H1 (cell line): ENCODE measurements at regions not wholly inside any gene's neighbourhood (a gene's known extent, or its start where the extent isn't known, plus 50 kb on each side); places are given as distances from the start of the nearest gene placed in this dataset.

Experiments
- CTCF ChIA-PET: fragments of 300-600 bp; sonication (Branson Sonifier 250); formaldehyde crosslinking; loops from one replicate; lab custom pipeline; 2021; ENCODE audit not compliant: partially characterized antibody; lab: Charles Lee
- POLR2A ChIA-PET: fragments of 300-600 bp; sonication (Branson Sonifier 250); formaldehyde crosslinking; loops from one replicate; lab custom pipeline; 2021; ENCODE audit warnings: inconsistent platforms; ENCODE audit not compliant: partially characterized antibody; lab: Charles Lee
- DNase-seq, 2 experiments: peaks; one replicate each; pipeline versions ENCODE4 v3.0.0 to v3.0.0-alpha.2; 2010 to 2022; ENCODE audit warnings: low spot score in 2 of 2, low read depth in 1 of 2, mixed read lengths in 1 of 2
- FAIRE-seq: peaks from 2 replicates; lab custom pipeline; 2011; peaks lifted over from hg19 to GRCh38; lab: Jason Lieb, UNC
- H2AFZ ChIP-seq: 2 replicates; pipeline ENCODE4 v1.8.1; 2012; ENCODE audit warnings: low read length, inconsistent platforms
- H2AK5ac ChIP-seq: 2 replicates; pipeline ENCODE4 v1.6.1; 2013; ENCODE audit warnings: low read depth, low read length
- H2BK120ac ChIP-seq: replicated peaks from 2 replicates; pipeline ENCODE3; 2013; ENCODE audit warnings: low read depth, low read length, inconsistent platforms
- H2BK12ac ChIP-seq: 2 replicates; pipeline ENCODE4 v1.6.1; 2013; ENCODE audit warnings: low read depth, low read length
- H2BK15ac ChIP-seq: 2 replicates; pipeline ENCODE4 v1.6.1; 2013; ENCODE audit warnings: low read length
- H2BK20ac ChIP-seq: 2 replicates; pipeline ENCODE4 v1.6.1; 2013; ENCODE audit warnings: low read length
- H2BK5ac ChIP-seq: 2 replicates; pipeline ENCODE4 v1.6.1; 2013; ENCODE audit warnings: low read depth, low read length
- H3K14ac ChIP-seq: 2 replicates; pipeline ENCODE4 v1.6.1; 2013; ENCODE audit warnings: inconsistent platforms; ENCODE audit not compliant: insufficient read length
- H3K18ac ChIP-seq: 2 replicates; pipeline ENCODE4 v1.6.1; 2013; ENCODE audit warnings: low read length; ENCODE audit errors: extremely low read depth
- H3K23ac ChIP-seq: 2 replicates; pipeline ENCODE4 v1.6.1; 2013; ENCODE audit warnings: inconsistent platforms; ENCODE audit not compliant: insufficient read length
- H3K23me2 ChIP-seq: 2 replicates; pipeline ENCODE4 v1.6.1; 2013; ENCODE audit warnings: low read depth, low read length
- H3K27ac ChIP-seq: 2 replicates; pipeline ENCODE4 v1.6.1; 2011; ENCODE audit warnings: low read depth, low read length, inconsistent platforms
- H3K27me3 ChIP-seq, 4 experiments: replicated peaks in 1 of 4; 1 replicate in 1 of 4; 2 replicates in 3 of 4; pipeline versions ENCODE4 v1.6.1 to v1.8.1; 2011 to 2013; ENCODE audit warnings: low read length in 3 of 4, mild to moderate bottlenecking in 3 of 4, inconsistent platforms in 2 of 4, mixed read lengths in 2 of 4, moderate library complexity in 1 of 4; ENCODE audit not compliant: control insufficient read depth in 3 of 4, insufficient read depth in 3 of 4; ENCODE audit errors: extremely low read depth in 1 of 4
- H3K36me3 ChIP-seq, 4 experiments: 2 replicates each; pipeline versions ENCODE4 v1.6.1 to v1.8.1; 2011 to 2013; ENCODE audit warnings: mild to moderate bottlenecking in 4 of 4, low read length in 3 of 4, moderate library complexity in 2 of 4, control low read depth in 1 of 4, inconsistent platforms in 1 of 4; ENCODE audit not compliant: insufficient read depth in 4 of 4, control insufficient read depth in 2 of 4
- H3K4ac ChIP-seq: replicated peaks from 2 replicates; pipeline ENCODE3; 2013; ENCODE audit warnings: low read length, low read depth, mixed read lengths, inconsistent platforms; ENCODE audit not compliant: insufficient read length
- H3K4me1 ChIP-seq, 4 experiments: replicated peaks in 1 of 4; 1 replicate in 1 of 4; 2 replicates in 3 of 4; pipeline versions ENCODE4 v1.6.1 to v1.8.1; 2011 to 2013; ENCODE audit warnings: low read length in 3 of 4, inconsistent platforms in 2 of 4, mixed read lengths in 1 of 4; ENCODE audit not compliant: insufficient read depth in 4 of 4, control insufficient read depth in 3 of 4
- H3K4me2 ChIP-seq, 2 experiments: 2 replicates each; pipeline versions ENCODE4 v1.6.1 to v1.8.1; 2011 to 2013; ENCODE audit warnings: low read depth in 2 of 2, low read length in 2 of 2, control low read depth in 1 of 2, inconsistent platforms in 1 of 2, mild to moderate bottlenecking in 1 of 2; ENCODE audit not compliant: insufficient read depth in 1 of 2
- H3K4me3 ChIP-seq, 4 experiments: fragments of 200-600, 300-600 bp in 1 of 4; sonication (generic), shearing (Covaris generic), sonication (Bioruptor Twin) in 1 of 4; 2 replicates each; pipeline versions ENCODE4 v1.5.1 to v1.8.1; 2011 to 2016; ENCODE audit warnings: low read length in 4 of 4, low read depth in 3 of 4, control low read depth in 2 of 4, inconsistent platforms in 2 of 4, mild to moderate bottlenecking in 2 of 4, mixed read lengths in 1 of 4, moderate library complexity in 1 of 4; ENCODE audit not compliant: insufficient read depth in 2 of 4; ENCODE audit errors: extremely low read depth in 1 of 4
- H3K56ac ChIP-seq: replicated peaks from 2 replicates; pipeline ENCODE3; 2013; ENCODE audit warnings: low read depth, mild to moderate bottlenecking, mixed read lengths, low read length, inconsistent platforms; ENCODE audit not compliant: insufficient read length
- H3K79me1 ChIP-seq: 2 replicates; pipeline ENCODE4 v1.6.1; 2013; ENCODE audit warnings: low read depth, low read length, control low read depth
- H3K79me2 ChIP-seq, 2 experiments: 2 replicates each; pipeline versions ENCODE4 v1.6.1 to v1.8.1; 2012 to 2013; ENCODE audit warnings: low read length in 2 of 2, mild to moderate bottlenecking in 2 of 2, inconsistent platforms in 1 of 2; ENCODE audit not compliant: insufficient read depth in 2 of 2, control insufficient read depth in 1 of 2
- H3K9ac ChIP-seq, 4 experiments: replicated peaks in 1 of 4; 1 replicate in 1 of 4; 2 replicates in 3 of 4; pipeline versions ENCODE4 v1.6.1 to v1.8.1; 2011 to 2013; ENCODE audit warnings: low read depth in 3 of 4, low read length in 3 of 4, control low read depth in 2 of 4, mild to moderate bottlenecking in 2 of 4, moderate library complexity in 2 of 4, inconsistent platforms in 1 of 4; ENCODE audit errors: extremely low read depth in 1 of 4
- H3K9me3 ChIP-seq, 2 experiments: 2 replicates each; pipeline versions ENCODE4 v1.6.1 to v1.8.1; 2012 to 2013; ENCODE audit warnings: mild to moderate bottlenecking in 2 of 2, moderate library complexity in 2 of 2, control low read depth in 1 of 2, inconsistent platforms in 1 of 2, low read depth in 1 of 2, low read length in 1 of 2, mixed read lengths in 1 of 2; ENCODE audit not compliant: insufficient read depth in 2 of 2
- H4K20me1 ChIP-seq, 2 experiments: replicated peaks in 1 of 2; 2 replicates each; pipeline versions ENCODE3 to v1.8.1; 2011 to 2013; ENCODE audit warnings: inconsistent platforms in 2 of 2, low read length in 2 of 2, mild to moderate bottlenecking in 1 of 2; ENCODE audit not compliant: insufficient read depth in 2 of 2, control insufficient read depth in 1 of 2
- H4K5ac ChIP-seq: 2 replicates; pipeline ENCODE4 v1.6.1; 2013; ENCODE audit warnings: low read length, low read depth, mixed read lengths, inconsistent platforms; ENCODE audit not compliant: insufficient read length
- H4K8ac ChIP-seq: 2 replicates; pipeline ENCODE4 v1.8.0; 2013; ENCODE audit warnings: mild to moderate bottlenecking, moderate library complexity, low read length, inconsistent platforms; ENCODE audit not compliant: insufficient read depth; ENCODE audit errors: extremely low read depth
- H4K91ac ChIP-seq: replicated peaks from 2 replicates; pipeline ENCODE3; 2013; ENCODE audit warnings: low read length, mixed read lengths, inconsistent platforms; ENCODE audit not compliant: insufficient read length
- CBX5 ChIP-seq: fragments of 300-800, 300-1000 bp; sonication (generic); IDR thresholded peaks from 2 replicates; pipeline ENCODE4 v1.7.1; 2016; ENCODE audit warnings: antibody characterized with exemption, low read length, low read depth
- HDAC2 ChIP-seq, 2 experiments: fragments of 300-600 bp in 1 of 2; sonication (generic) in 1 of 2; IDR thresholded peaks; 2 replicates each; pipeline ENCODE4 v1.6.1; 2011 to 2012; ENCODE audit warnings: low read depth in 2 of 2, low read length in 2 of 2, mild to moderate bottlenecking in 2 of 2, moderate library complexity in 2 of 2, borderline replicate concordance in 1 of 2, inconsistent platforms in 1 of 2
- JUN ChIP-seq: IDR thresholded peaks from 2 replicates; pipeline ENCODE4 v1.6.1; 2011; ENCODE audit warnings: low read depth, mild to moderate bottlenecking, improper control_type of control experiment, low read length
- JUND ChIP-seq: IDR thresholded peaks from 2 replicates; pipeline ENCODE4 v1.6.1; 2011; ENCODE audit warnings: mild to moderate bottlenecking, improper control_type of control experiment, low read length
- KDM5A ChIP-seq: fragments of 200-600 bp; IDR thresholded peaks from 2 replicates; pipeline ENCODE4 v1.7.1; 2012; ENCODE audit warnings: mild to moderate bottlenecking, low read length, inconsistent platforms, mixed read lengths
- NANOG ChIP-seq: IDR thresholded peaks from 2 replicates; pipeline ENCODE4 v1.6.1; 2011; ENCODE audit warnings: low read length, low read depth, mild to moderate bottlenecking, inconsistent platforms; ENCODE audit not compliant: insufficient read depth, poor library complexity, severe bottlenecking
- PHF8 ChIP-seq: fragments of 200-600 bp; sonication (generic); conservative IDR thresholded peaks from 2 replicates; pipeline ENCODE4 v1.7.1; 2012; ENCODE audit warnings: low read depth, mild to moderate bottlenecking, inconsistent platforms, low read length, moderate library complexity
- RNF2 ChIP-seq: fragments of 200-900, 300-1000 bp; sonication (generic); IDR thresholded peaks from 2 replicates; pipeline ENCODE4 v1.7.1; 2016; ENCODE audit warnings: borderline replicate concordance, low read depth, mild to moderate bottlenecking, antibody characterized with exemption, low read length; ENCODE audit not compliant: poor library complexity, severe bottlenecking; ENCODE audit errors: missing control alignments
- RXRA ChIP-seq: IDR thresholded peaks from 2 replicates; pipeline ENCODE4 v1.6.1; 2011; ENCODE audit warnings: low read depth, mild to moderate bottlenecking, low read length, moderate library complexity; ENCODE audit not compliant: insufficient read depth
- TEAD4 ChIP-seq: IDR thresholded peaks from 2 replicates; pipeline ENCODE4 v1.6.1; 2012; ENCODE audit warnings: low read depth, low read length, inconsistent platforms, mixed read lengths
- WGBS, 2 experiments: shearing (Covaris generic) in 1 of 2; methylation state at CpG; one replicate each; pipeline versions ENCODE4 v1.1.6 to v1.1.7; 2013 to 2015; ENCODE audit warnings: low lambda C conversion rate in 2 of 2, mixed read lengths in 2 of 2, inconsistent platforms in 1 of 2, low coverage in 1 of 2, missing lambda C conversion rate in 1 of 2; ENCODE audit not compliant: insufficient replicate concordance in 2 of 2, insufficient coverage in 1 of 2, insufficient read length in 1 of 2; ENCODE audit errors: extremely low coverage in 1 of 2, missing lambda C conversion rate in 1 of 2; 5-methylcytosine and 5-hydroxymethylcytosine counted together
- TF ChIP-seq, protein P1 (sequence below): IDR thresholded peaks from 2 replicates; pipeline ENCODE4 v1.6.1; 2012; ENCODE audit warnings: inconsistent platforms

DNA sequence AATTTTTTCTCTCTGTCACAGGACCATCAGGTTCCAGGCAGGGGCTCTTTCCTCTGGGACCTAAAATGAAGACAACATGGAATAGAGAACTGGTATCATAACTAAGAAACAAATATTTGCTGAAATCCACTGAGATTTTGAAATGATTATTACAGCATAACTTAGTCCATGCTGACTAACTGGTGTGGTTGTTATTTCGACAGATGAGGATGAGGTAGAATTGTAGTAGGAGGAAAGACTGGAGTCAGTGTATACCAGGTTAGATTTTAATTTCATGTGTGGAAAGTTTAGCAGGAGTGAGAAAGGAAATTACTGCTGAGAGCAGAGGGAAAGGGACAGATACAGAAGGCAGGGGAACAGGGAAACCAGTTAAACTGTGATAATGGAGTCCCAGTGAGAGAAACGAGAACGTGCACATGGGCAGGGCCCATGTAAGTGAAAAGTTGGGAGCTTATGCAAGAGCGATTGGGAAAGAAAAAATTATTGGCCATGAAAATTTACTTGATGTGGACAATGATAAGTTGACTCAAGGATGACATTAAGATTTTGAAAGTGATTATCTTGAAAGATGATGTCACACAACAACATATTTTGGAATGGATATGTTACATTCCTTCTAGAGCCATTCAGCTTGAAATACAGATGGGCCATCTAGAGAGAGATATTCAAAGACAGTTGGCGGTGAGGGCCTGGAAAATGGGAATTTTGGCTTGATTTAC, 98.7 kb upstream of the DDIT4L start:
- peaks cover 0 to 4% (median 1%) of the 10 kb centered on the region in 4 experiments; a peak in 4 of 7 replicates for H3K4me1 ChIP-seq
- H2BK12ac ChIP-seq, result peak overlapping the region; percentile 62; the same call in 1 of the 2 replicates
- no peak overlapping the region for H3K9ac ChIP-seq
- peak overlapping the region; percentile 54; the same call in 1 of the 2 replicates for H2BK5ac ChIP-seq
- no peaks in the 10 kb centered on the region for H3K79me2 ChIP-seq
- H3K14ac ChIP-seq, result no peak overlapping the region
- DNase-seq (no peak), FAIRE-seq (no peak)
- H3K18ac ChIP-seq, result peak overlapping the region; percentile 52; the same call in 1 of the 2 replicates
- H4K8ac ChIP-seq, result no peak overlapping the region
- H3K36me3 ChIP-seq, result no peaks in the 10 kb centered on the region
- ChIA-PET CTCF (interaction anchor here (0.6 kb wide), 2 partner anchors 137 to 1362 kb away, joined by 3 to 4 read pairs; no protein-coding TSS in a partner anchor), POLR2A (interaction anchor here (0.6 kb wide), 1 partner anchor 8 kb away, joined by 3 read pairs; no protein-coding TSS in a partner anchor)
- H2BK120ac ChIP-seq, result peak overlapping the region; percentile 39
- no peaks in the 10 kb centered on the region for H3K79me1 ChIP-seq
- no peak overlapping the region for H3K27ac ChIP-seq
- H3K4me2 ChIP-seq, result no peak overlapping the region
- H2BK20ac ChIP-seq, result no peak overlapping the region
- no peak overlapping the region for H2BK15ac ChIP-seq
- H3K23ac ChIP-seq, result no peak overlapping the region
- no peak overlapping the region for H4K5ac ChIP-seq
- no peak overlapping the region for H3K56ac ChIP-seq
- H4K20me1 ChIP-seq, result no peaks in the 10 kb centered on the region
- no peaks in the 10 kb centered on the region for H3K27me3 ChIP-seq
- WGBS, 2 experiments, result 96% methylated on average over 5 of the region's 5 CpGs; no CpG with 5 or more reads in 1 of the 2 experiments
- H3K9me3 ChIP-seq, result no peaks in the 10 kb centered on the region
- H3K4me3 ChIP-seq, result no peak overlapping the region
- no peak overlapping the region for H2AFZ ChIP-seq
- H4K91ac ChIP-seq, result peak overlapping the region; percentile 62
- H3K4ac ChIP-seq, result peak overlapping the region; percentile 86
- no peaks in the 10 kb centered on the region; the same call in 1 of the 2 replicates for H3K23me2 ChIP-seq
- H2AK5ac ChIP-seq, result no peak overlapping the region
- TF ChIP-seq RXRA (no peak), TEAD4 (no peak), KDM5A (no peak), HDAC2 (IDR thresholded peaks at IDR 0.05; ENCODE audit: borderline replicate concordance in 1 of 2, low read depth in 2 of 2, low read length in 2 of 2) (no peak), PHF8 (no peak), JUND (no peak), CBX5 (no peak), JUN (no peak), RNF2 (no peak), NANOG (no peak)
- TF ChIP-seq, protein P1, sequence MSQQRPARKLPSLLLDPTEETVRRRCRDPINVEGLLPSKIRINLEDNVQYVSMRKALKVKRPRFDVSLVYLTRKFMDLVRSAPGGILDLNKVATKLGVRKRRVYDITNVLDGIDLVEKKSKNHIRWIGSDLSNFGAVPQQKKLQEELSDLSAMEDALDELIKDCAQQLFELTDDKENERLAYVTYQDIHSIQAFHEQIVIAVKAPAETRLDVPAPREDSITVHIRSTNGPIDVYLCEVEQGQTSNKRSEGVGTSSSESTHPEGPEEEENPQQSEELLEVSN, result no peak
